ENCODE measurements at regions not wholly inside any gene's neighbourhood (a gene's known extent, or its start where the extent isn't known, plus 50 kb on each side); places are given as distances from the start of the nearest gene placed in this dataset.

GRCh38 chr6:23590498-23591126, 535.4 kb upstream of the NRSN1 start:
- no peak overlapping the region for H3K9ac ChIP-seq (ENCODE audit: low read depth, low read length, poor library complexity, severe bottlenecking)
- TF ChIP-seq EZH2phosphoT487 (IDR thresholded peaks at IDR 0.05; ENCODE audit: borderline replicate concordance) (no peak), CTCF (conservative IDR thresholded peaks at IDR 0.05; ENCODE audit: low read length) (no peak)
- H3K27me3 ChIP-seq (ENCODE audit: insufficient read depth, low read length, poor library complexity, severe bottlenecking), result no peaks in the 10 kb centered on the region
- no peaks in the 10 kb centered on the region for H3K36me3 ChIP-seq (ENCODE audit: insufficient read depth, low read length)
- no peak overlapping the region for H3K4me2 ChIP-seq (ENCODE audit: low read depth, low read length, poor library complexity, severe bottlenecking)
- H4K20me1 ChIP-seq (ENCODE audit: insufficient read depth, low read length, poor library complexity, severe bottlenecking), result no peaks in the 10 kb centered on the region
- no peaks in the 10 kb centered on the region for H3K4me1 ChIP-seq (ENCODE audit: insufficient read depth, low read length, poor library complexity, severe bottlenecking)
- H3F3A ChIP-seq (ENCODE audit: low read depth), result no peaks in the 10 kb centered on the region
- no peaks in the 10 kb centered on the region for H3K9me2 ChIP-seq (replicated peaks; ENCODE audit: low read depth, low read length)
- no peaks in the 10 kb centered on the region for H3K9me3 ChIP-seq (ENCODE audit: insufficient read depth, low read depth, low read length)
- no peak overlapping the region for H2AFZ ChIP-seq (ENCODE audit: low read length)
- H3K4me3 ChIP-seq (ENCODE audit: low read length, poor library complexity, severe bottlenecking), result no peak overlapping the region
- no peaks in the 10 kb centered on the region for H3K79me2 ChIP-seq (ENCODE audit: insufficient read depth, low read length)

- no peak overlapping the region for H3K9ac ChIP-seq (ENCODE audit: low read depth, low read length, poor library complexity, severe bottlenecking)
- no peak overlapping the region for H3K4me2 ChIP-seq (ENCODE audit: low read depth, low read length, poor library complexity, severe bottlenecking)
- no peak for TF ChIP-seq CTCF (conservative IDR thresholded peaks at IDR 0.05; ENCODE audit: low read length)
- no peak for TF ChIP-seq EZH2phosphoT487 (IDR thresholded peaks at IDR 0.05; ENCODE audit: borderline replicate concordance)
- H3K9me2 ChIP-seq (replicated peaks; ENCODE audit: low read depth, low read length), result no peaks in the 10 kb centered on the region
- no peaks in the 10 kb centered on the region for H3K79me2 ChIP-seq (ENCODE audit: insufficient read depth, low read length)
- H3K4me3 ChIP-seq (ENCODE audit: low read length, poor library complexity, severe bottlenecking), result no peak overlapping the region
- H3K4me1 ChIP-seq (ENCODE audit: insufficient read depth, low read length, poor library complexity, severe bottlenecking), result no peaks in the 10 kb centered on the region
- H4K20me1 ChIP-seq (ENCODE audit: insufficient read depth, low read length, poor library complexity, severe bottlenecking), result no peaks in the 10 kb centered on the region
- H3K27me3 ChIP-seq (ENCODE audit: insufficient read depth, low read length, poor library complexity, severe bottlenecking), result no peaks in the 10 kb centered on the region
- no peak overlapping the region for H2AFZ ChIP-seq (ENCODE audit: low read length)
- no peaks in the 10 kb centered on the region for H3F3A ChIP-seq (ENCODE audit: low read depth)
- no peaks in the 10 kb centered on the region for H3K36me3 ChIP-seq (ENCODE audit: insufficient read depth, low read length)
- no peaks in the 10 kb centered on the region for H3K9me3 ChIP-seq (ENCODE audit: insufficient read depth, low read depth, low read length)
These were observed 534.3 kb upstream of the NRSN1 start for GRCh38 chr6:23591761-23592160.

- TF ChIP-seq EZH2phosphoT487 (IDR thresholded peaks at IDR 0.05; ENCODE audit: borderline replicate concordance) (no peak), CTCF (conservative IDR thresholded peaks at IDR 0.05; ENCODE audit: low read length) (no peak)
- Histone ChIP-seq H2AFZ (ENCODE audit: low read length) (no peak overlapping the region), H3K4me3 (ENCODE audit: low read length, poor library complexity, severe bottlenecking) (no peak overlapping the region), H3K9me2 (replicated peaks; ENCODE audit: low read depth, low read length) (no peaks in the 10 kb centered on the region), H3K79me2 (ENCODE audit: insufficient read depth, low read length) (no peaks in the 10 kb centered on the region), H3K4me2 (ENCODE audit: low read depth, low read length, poor library complexity, severe bottlenecking) (no peak overlapping the region), H3F3A (ENCODE audit: low read depth) (no peaks in the 10 kb centered on the region), H3K36me3 (ENCODE audit: insufficient read depth, low read length) (no peaks in the 10 kb centered on the region), H3K27me3 (ENCODE audit: insufficient read depth, low read length, poor library complexity, severe bottlenecking) (no peaks in the 10 kb centered on the region), H4K20me1 (ENCODE audit: insufficient read depth, low read length, poor library complexity, severe bottlenecking) (no peaks in the 10 kb centered on the region), H3K9ac (ENCODE audit: low read depth, low read length, poor library complexity, severe bottlenecking) (no peak overlapping the region), H3K4me1 (ENCODE audit: insufficient read depth, low read length, poor library complexity, severe bottlenecking) (no peaks in the 10 kb centered on the region), H3K9me3 (ENCODE audit: insufficient read depth, low read depth, low read length) (peaks cover 4% of the 10 kb centered on the region; the same call in 1 of the 2 replicates)
These were observed 525.9 kb upstream of the NRSN1 start for GRCh38 chr6:23600118-23600517.

All from Loucy (cell line).